ENCODE measurements at regions not wholly inside any gene's neighbourhood (a gene's known extent, or its start where the extent isn't known, plus 50 kb on each side); places are given as distances from the start of the nearest gene placed in this dataset.

DNA sequence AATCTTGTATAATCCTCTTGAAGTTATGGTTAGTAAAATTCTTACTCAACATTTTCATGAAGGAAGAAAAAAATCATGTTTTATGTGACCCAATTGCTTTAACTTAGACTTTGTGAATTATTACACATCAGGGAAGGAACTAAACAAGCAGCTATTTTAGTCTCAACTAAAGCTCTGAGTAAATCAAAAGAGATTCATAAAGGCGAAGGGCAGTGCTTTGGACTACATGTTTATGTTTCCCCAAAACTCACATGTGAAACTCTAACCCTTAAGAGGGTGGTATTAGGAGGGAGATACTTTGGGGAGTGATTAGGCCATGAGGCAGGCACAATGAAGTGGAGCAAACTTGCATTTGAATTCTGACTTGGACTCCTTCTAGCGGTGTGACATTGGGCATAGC is 283.7 kb upstream of the POU3F3 start:
- DNase-seq: no peak
- Histone ChIP-seq H3K9me3 (no peaks in the 10 kb centered on the region), H3K27me3 (no peaks in the 10 kb centered on the region), H3K4me1 (no peaks in the 10 kb centered on the region), H3K27ac (no peak overlapping the region), H3K36me3 (no peaks in the 10 kb centered on the region), H3K4me3 (no peak overlapping the region)
- 84 to 86% methylated on average over 2 of the region's 2 CpGs for WGBS, 2 donors
- intact Hi-C loops (cut with DNase I): no loop called here
- TF ChIP-seq, protein P1, sequence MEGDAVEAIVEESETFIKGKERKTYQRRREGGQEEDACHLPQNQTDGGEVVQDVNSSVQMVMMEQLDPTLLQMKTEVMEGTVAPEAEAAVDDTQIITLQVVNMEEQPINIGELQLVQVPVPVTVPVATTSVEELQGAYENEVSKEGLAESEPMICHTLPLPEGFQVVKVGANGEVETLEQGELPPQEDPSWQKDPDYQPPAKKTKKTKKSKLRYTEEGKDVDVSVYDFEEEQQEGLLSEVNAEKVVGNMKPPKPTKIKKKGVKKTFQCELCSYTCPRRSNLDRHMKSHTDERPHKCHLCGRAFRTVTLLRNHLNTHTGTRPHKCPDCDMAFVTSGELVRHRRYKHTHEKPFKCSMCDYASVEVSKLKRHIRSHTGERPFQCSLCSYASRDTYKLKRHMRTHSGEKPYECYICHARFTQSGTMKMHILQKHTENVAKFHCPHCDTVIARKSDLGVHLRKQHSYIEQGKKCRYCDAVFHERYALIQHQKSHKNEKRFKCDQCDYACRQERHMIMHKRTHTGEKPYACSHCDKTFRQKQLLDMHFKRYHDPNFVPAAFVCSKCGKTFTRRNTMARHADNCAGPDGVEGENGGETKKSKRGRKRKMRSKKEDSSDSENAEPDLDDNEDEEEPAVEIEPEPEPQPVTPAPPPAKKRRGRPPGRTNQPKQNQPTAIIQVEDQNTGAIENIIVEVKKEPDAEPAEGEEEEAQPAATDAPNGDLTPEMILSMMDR (IDR thresholded peaks at IDR 0.05): no peak
- no peak for TF ChIP-seq POLR2AphosphoS5 (IDR thresholded peaks at IDR 0.05)
- TF ChIP-seq POLR2A (IDR thresholded peaks at IDR 0.05): no peak
- TF ChIP-seq EP300 (IDR thresholded peaks at IDR 0.05): no peak

DNA sequence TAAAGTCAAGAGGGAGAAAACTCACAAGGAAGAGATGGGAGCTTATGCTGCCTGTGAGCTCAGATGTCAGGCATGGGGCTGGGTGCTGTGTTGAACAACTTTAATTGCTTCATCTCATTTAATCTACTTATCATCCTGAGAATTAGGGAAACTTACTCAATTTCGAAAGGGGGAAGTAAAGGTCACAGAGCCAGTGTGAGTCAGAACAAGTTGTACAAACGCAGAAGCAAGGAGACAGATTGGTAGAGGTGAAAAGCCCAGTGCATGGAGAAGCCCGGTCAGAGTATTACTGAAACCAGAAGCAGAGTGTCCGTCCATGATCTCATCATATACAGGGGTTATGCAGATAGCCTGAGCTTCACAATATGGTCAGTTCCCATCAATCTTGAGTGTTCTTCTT is 281.1 kb upstream of the POU3F3 start:
- no peak for DNase-seq
- Histone ChIP-seq H3K4me1 (no peaks in the 10 kb centered on the region), H3K4me3 (no peak overlapping the region), H3K36me3 (no peaks in the 10 kb centered on the region), H3K9me3 (no peaks in the 10 kb centered on the region), H3K27ac (no peak overlapping the region), H3K27me3 (no peaks in the 10 kb centered on the region)
- intact Hi-C loops (cut with DNase I): no loop called here
- TF ChIP-seq POLR2AphosphoS5 (IDR thresholded peaks at IDR 0.05) (no peak), POLR2A (IDR thresholded peaks at IDR 0.05) (no peak)
- TF ChIP-seq, protein P1 (IDR thresholded peaks at IDR 0.05): no peak
- WGBS, 2 donors: 73 to 75% methylated on average over 4 of the region's 4 CpGs

DNA sequence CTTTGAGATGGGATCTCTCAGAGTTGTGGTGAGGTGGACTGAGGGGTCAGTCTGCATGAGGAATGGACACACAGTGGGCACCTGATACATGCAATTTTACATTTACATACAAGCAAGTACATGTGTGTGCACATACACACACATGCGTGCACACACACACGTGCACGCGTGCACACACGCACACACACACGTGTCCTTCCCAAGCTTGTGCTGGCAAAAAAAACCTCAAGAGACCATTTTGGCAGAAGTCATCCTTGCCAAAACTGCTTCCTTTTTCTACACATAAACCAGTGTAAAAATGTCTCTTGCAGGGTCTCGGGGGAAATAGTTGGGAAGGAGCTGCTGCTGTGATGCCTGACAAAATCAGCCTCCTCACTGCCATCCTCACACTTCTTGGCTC is 279.5 kb upstream of the POU3F3 start:
- H3K9me3 ChIP-seq: no peaks in the 10 kb centered on the region
- H3K4me1 ChIP-seq: no peaks in the 10 kb centered on the region
- no peak overlapping the region for H3K4me3 ChIP-seq
- no peaks in the 10 kb centered on the region for H3K36me3 ChIP-seq
- intact Hi-C loops (cut with DNase I): no loop called here
- TF ChIP-seq POLR2AphosphoS5 (IDR thresholded peaks at IDR 0.05) (no peak), POLR2A (IDR thresholded peaks at IDR 0.05) (no peak), EP300 (IDR thresholded peaks at IDR 0.05) (no peak)
- TF ChIP-seq, protein P1 (IDR thresholded peaks at IDR 0.05): no peak
- 92 to 93% methylated on average over 7 of the region's 7 CpGs for WGBS, 2 donors
- H3K27me3 ChIP-seq: no peaks in the 10 kb centered on the region
- no peak for DNase-seq
- H3K27ac ChIP-seq: no peak overlapping the region

DNA sequence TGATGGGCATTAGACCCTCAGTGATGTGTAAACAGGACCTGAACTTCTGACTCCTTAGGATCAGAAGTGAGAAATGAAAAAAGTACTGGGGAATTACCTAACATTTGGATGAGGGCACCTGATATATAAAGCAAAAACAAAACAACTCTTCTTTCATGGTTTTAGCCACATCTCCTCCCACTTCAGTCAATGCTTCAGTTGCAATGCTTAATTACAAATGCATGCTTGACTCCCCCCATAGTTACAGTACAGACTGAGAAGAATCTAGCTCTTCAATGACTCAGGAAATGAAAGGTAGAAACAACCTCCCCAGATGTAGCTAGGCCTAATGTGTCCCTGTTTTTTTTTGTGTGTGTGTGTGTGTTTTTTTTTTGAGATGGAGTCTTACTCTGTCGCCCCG is 276.8 kb upstream of the POU3F3 start:
- H3K4me3 ChIP-seq: no peak overlapping the region
- intact Hi-C loops (cut with DNase I): no loop called here
- TF ChIP-seq POLR2AphosphoS5 (IDR thresholded peaks at IDR 0.05) (no peak), POLR2A (IDR thresholded peaks at IDR 0.05) (no peak), EP300 (IDR thresholded peaks at IDR 0.05) (no peak)
- TF ChIP-seq, protein P1 (IDR thresholded peaks at IDR 0.05): no peak
- no peaks in the 10 kb centered on the region for H3K9me3 ChIP-seq
- no peak for DNase-seq
- H3K27me3 ChIP-seq: no peaks in the 10 kb centered on the region
- WGBS, 2 donors: 93 to 99% methylated on average over 2 of the region's 2 CpGs
- no peaks in the 10 kb centered on the region for H3K36me3 ChIP-seq
- H3K4me1 ChIP-seq: no peaks in the 10 kb centered on the region
- H3K27ac ChIP-seq: no peak overlapping the region

DNA sequence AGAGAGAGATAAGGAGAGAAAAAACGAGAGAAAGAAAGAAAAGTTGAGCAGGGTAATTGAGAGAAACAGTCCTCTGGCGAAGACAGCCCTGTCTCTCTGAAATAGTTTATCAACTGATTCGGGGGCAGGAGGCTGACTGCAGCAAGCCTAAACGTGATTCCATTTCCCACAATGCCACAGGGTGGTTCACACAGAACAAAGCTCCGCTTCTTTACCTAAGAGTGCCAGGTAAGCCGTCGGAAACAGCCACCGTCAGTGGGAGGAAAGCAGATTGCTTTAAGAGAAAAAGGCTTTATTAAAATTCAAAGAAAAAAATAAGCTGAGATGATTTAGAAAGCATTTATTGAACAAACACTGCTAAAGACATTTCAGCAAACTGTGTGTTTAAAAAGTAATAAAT is 271.4 kb upstream of the POU3F3 start:
- no peaks in the 10 kb centered on the region for H3K4me1 ChIP-seq
- WGBS, 2 donors: 50 to 66% methylated on average over 8 of the region's 8 CpGs
- H3K9me3 ChIP-seq: no peaks in the 10 kb centered on the region
- no peak overlapping the region for H3K4me3 ChIP-seq
- intact Hi-C loops (cut with DNase I): no loop called here
- no peak overlapping the region for H3K27ac ChIP-seq
- TF ChIP-seq EP300 (IDR thresholded peaks at IDR 0.05): no peak
- no peak for TF ChIP-seq POLR2AphosphoS5 (IDR thresholded peaks at IDR 0.05)
- TF ChIP-seq, protein P1 (IDR thresholded peaks at IDR 0.05): no peak
- no peak for TF ChIP-seq POLR2A (IDR thresholded peaks at IDR 0.05)
- no peak for DNase-seq
- H3K36me3 ChIP-seq: no peaks in the 10 kb centered on the region
- H3K27me3 ChIP-seq: no peaks in the 10 kb centered on the region
